ENCODE measurements at regions not wholly inside any gene's neighbourhood (a gene's known extent, or its start where the extent isn't known, plus 50 kb on each side); places are given as distances from the start of the nearest gene placed in this dataset.

DNA sequence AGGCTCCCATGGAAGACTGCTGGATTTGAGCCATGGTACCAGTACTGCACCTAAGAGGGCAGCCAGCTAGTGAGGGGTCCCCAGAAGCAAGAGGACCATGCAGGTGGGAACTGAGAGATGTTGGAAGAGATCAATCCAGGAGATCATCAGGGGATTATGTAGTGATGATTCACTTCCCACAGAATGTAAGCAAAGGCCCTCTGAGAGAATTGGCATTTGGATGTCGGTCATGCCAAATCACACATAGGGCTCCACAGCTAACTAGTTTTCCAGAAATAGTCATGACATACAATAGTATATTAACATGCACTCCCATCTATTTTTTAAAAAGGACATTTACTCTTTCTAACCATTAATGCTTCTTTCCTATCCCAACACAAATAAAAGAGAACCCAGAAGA, 112.5 kb downstream of the RASGEF1B start:
- TF ChIP-seq, protein P1, sequence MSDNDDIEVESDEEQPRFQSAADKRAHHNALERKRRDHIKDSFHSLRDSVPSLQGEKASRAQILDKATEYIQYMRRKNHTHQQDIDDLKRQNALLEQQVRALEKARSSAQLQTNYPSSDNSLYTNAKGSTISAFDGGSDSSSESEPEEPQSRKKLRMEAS (IDR thresholded peaks at IDR 0.05; ENCODE audit: insufficient read depth, insufficient read length): no peak
- TF ChIP-seq, protein P2, sequence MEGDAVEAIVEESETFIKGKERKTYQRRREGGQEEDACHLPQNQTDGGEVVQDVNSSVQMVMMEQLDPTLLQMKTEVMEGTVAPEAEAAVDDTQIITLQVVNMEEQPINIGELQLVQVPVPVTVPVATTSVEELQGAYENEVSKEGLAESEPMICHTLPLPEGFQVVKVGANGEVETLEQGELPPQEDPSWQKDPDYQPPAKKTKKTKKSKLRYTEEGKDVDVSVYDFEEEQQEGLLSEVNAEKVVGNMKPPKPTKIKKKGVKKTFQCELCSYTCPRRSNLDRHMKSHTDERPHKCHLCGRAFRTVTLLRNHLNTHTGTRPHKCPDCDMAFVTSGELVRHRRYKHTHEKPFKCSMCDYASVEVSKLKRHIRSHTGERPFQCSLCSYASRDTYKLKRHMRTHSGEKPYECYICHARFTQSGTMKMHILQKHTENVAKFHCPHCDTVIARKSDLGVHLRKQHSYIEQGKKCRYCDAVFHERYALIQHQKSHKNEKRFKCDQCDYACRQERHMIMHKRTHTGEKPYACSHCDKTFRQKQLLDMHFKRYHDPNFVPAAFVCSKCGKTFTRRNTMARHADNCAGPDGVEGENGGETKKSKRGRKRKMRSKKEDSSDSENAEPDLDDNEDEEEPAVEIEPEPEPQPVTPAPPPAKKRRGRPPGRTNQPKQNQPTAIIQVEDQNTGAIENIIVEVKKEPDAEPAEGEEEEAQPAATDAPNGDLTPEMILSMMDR (IDR thresholded peaks at IDR 0.05; ENCODE audit: extremely low read depth in 1 of 2, insufficient read depth in 1 of 2, low read depth in 1 of 2, low read length in 2 of 2): no peak
- TF ChIP-seq POLR2A (IDR thresholded peaks at IDR 0.05; ENCODE audit: low read depth, low read length) (no peak), EZH2 (IDR thresholded peaks at IDR 0.05; ENCODE audit: borderline replicate concordance, low read depth, low read length, severe bottlenecking) (no peak)
